Loucy (cell line): ENCODE measurements at regions not wholly inside any gene's neighbourhood (a gene's known extent, or its start where the extent isn't known, plus 50 kb on each side); places are given as distances from the start of the nearest gene placed in this dataset.

Experiments used
- H2AFZ ChIP-seq: fragments of 200-600 bp; sonication (generic); 2 replicates; pipeline ENCODE4 v1.6.0; 2016; ENCODE audit warnings: antibody characterized with exemption, mild to moderate bottlenecking, low read length, moderate library complexity
- H3F3A ChIP-seq: fragments of 200-600 bp; 2 replicates; pipeline ENCODE4 v1.6.0; 2016; ENCODE audit warnings: antibody characterized with exemption, low read depth, mild to moderate bottlenecking
- H3K27me3 ChIP-seq: fragments of 200-600 bp; sonication (generic); 2 replicates; pipeline ENCODE4 v1.6.1; 2014; ENCODE audit warnings: low read length, mild to moderate bottlenecking; ENCODE audit not compliant: insufficient read depth, poor library complexity, severe bottlenecking
- H3K36me3 ChIP-seq: fragments of 200-600 bp; sonication (generic); 2 replicates; pipeline ENCODE4 v1.6.1; 2016; ENCODE audit warnings: low read length; ENCODE audit not compliant: insufficient read depth
- H3K4me1 ChIP-seq: fragments of 200-600 bp; sonication (generic); 2 replicates; pipeline ENCODE4 v1.5.1; 2014; ENCODE audit warnings: low read length, mild to moderate bottlenecking; ENCODE audit not compliant: insufficient read depth, poor library complexity, severe bottlenecking
- H3K4me2 ChIP-seq: fragments of 200-600 bp; sonication (generic); 2 replicates; pipeline ENCODE4 v1.6.0; 2014; ENCODE audit warnings: antibody characterized with exemption, low read length, low read depth, mild to moderate bottlenecking; ENCODE audit not compliant: poor library complexity, severe bottlenecking
- H3K4me3 ChIP-seq: fragments of 200-600 bp; sonication (generic); 2 replicates; pipeline ENCODE4 v1.5.1; 2014; ENCODE audit warnings: low read length, mild to moderate bottlenecking, mixed read lengths; ENCODE audit not compliant: poor library complexity, severe bottlenecking
- H3K79me2 ChIP-seq: fragments of 200-600 bp; sonication (generic); 2 replicates; pipeline ENCODE4 v1.6.1; 2014; ENCODE audit warnings: low read length; ENCODE audit not compliant: insufficient read depth
- H3K9ac ChIP-seq: fragments of 200-600 bp; sonication (generic); 2 replicates; pipeline ENCODE4 v1.6.0; 2014; ENCODE audit warnings: mild to moderate bottlenecking, low read depth, low read length, moderate library complexity; ENCODE audit not compliant: poor library complexity, severe bottlenecking
- H3K9me2 ChIP-seq: fragments of 200-600 bp; sonication (generic); replicated peaks from 2 replicates; pipeline ENCODE4 v1.6.1; 2016; ENCODE audit warnings: low read depth, low read length, mixed read lengths
- H3K9me3 ChIP-seq: fragments of 200-600 bp; sonication (generic); 2 replicates; pipeline ENCODE4 v1.6.1; 2014; ENCODE audit warnings: mild to moderate bottlenecking, antibody characterized with exemption, low read length, low read depth; ENCODE audit not compliant: insufficient read depth
- H4K20me1 ChIP-seq: fragments of 200-600 bp; sonication (generic); 2 replicates; pipeline ENCODE4 v1.6.0; 2014; ENCODE audit warnings: antibody characterized with exemption, low read length, mild to moderate bottlenecking; ENCODE audit not compliant: insufficient read depth, poor library complexity, severe bottlenecking
- CTCF ChIP-seq: fragments of 200-600 bp; sonication (generic); conservative IDR thresholded peaks from 2 replicates; pipeline ENCODE4 v1.5.1; 2014; ENCODE audit warnings: mild to moderate bottlenecking, antibody characterized with exemption, low read length
- EZH2phosphoT487 ChIP-seq: fragments of 200-600 bp; IDR thresholded peaks from 2 replicates; pipeline ENCODE4 v1.6.1; 2018; ENCODE audit warnings: antibody characterized with exemption, mild to moderate bottlenecking, moderate library complexity, borderline replicate concordance

- Histone ChIP-seq H2AFZ (no peak overlapping the region), H4K20me1 (no peaks in the 10 kb centered on the region), H3F3A (no peaks in the 10 kb centered on the region), H3K79me2 (no peaks in the 10 kb centered on the region), H3K9ac (no peak overlapping the region), H3K36me3 (no peaks in the 10 kb centered on the region), H3K9me3 (no peaks in the 10 kb centered on the region), H3K4me3 (no peak overlapping the region), H3K9me2 (no peaks in the 10 kb centered on the region), H3K27me3 (no peaks in the 10 kb centered on the region), H3K4me1 (no peaks in the 10 kb centered on the region), H3K4me2 (no peak overlapping the region)
- no peak for TF ChIP-seq EZH2phosphoT487
- TF ChIP-seq CTCF = no peak
Observed at GRCh38 chr12:58321414-58321813, 380.0 kb downstream of the ATP23 start.

- Histone ChIP-seq H3K4me3 (no peak overlapping the region), H3K4me1 (no peaks in the 10 kb centered on the region), H3K9me2 (no peaks in the 10 kb centered on the region), H3K9ac (no peak overlapping the region), H4K20me1 (no peaks in the 10 kb centered on the region), H3K36me3 (no peaks in the 10 kb centered on the region), H3F3A (no peaks in the 10 kb centered on the region), H3K27me3 (no peaks in the 10 kb centered on the region), H3K4me2 (no peak overlapping the region), H3K79me2 (no peaks in the 10 kb centered on the region), H2AFZ (no peak overlapping the region), H3K9me3 (no peaks in the 10 kb centered on the region)
- TF ChIP-seq EZH2phosphoT487 (no peak), CTCF (no peak)
Observed at GRCh38 chr12:58323676-58324075, 382.3 kb downstream of the ATP23 start.

GRCh38 chr12:58325561-58325960 lies 384.2 kb downstream of the ATP23 start:
- H3K4me2 ChIP-seq = no peak overlapping the region
- H3K4me3 ChIP-seq = no peak overlapping the region
- H3K79me2 ChIP-seq = no peaks in the 10 kb centered on the region
- no peaks in the 10 kb centered on the region for H3K9me3 ChIP-seq
- H3K9me2 ChIP-seq = no peaks in the 10 kb centered on the region
- H3K4me1 ChIP-seq = no peaks in the 10 kb centered on the region
- no peak overlapping the region for H2AFZ ChIP-seq
- H3K9ac ChIP-seq = no peak overlapping the region
- H3K36me3 ChIP-seq = no peaks in the 10 kb centered on the region
- no peaks in the 10 kb centered on the region for H4K20me1 ChIP-seq
- no peaks in the 10 kb centered on the region for H3F3A ChIP-seq
- no peaks in the 10 kb centered on the region for H3K27me3 ChIP-seq
- no peak for TF ChIP-seq CTCF
- TF ChIP-seq EZH2phosphoT487 = no peak
